Hematopoietic multipotent progenitor cell treated with erythropoietin and hydrocortisone succinate and interleukin-3 and kit ligand, for 15 days (in vitro differentiated cells): ENCODE measurements at regions not wholly inside any gene's neighbourhood (a gene's known extent, or its start where the extent isn't known, plus 50 kb on each side); places are given as distances from the start of the nearest gene placed in this dataset.

Experiments
- DNase-seq: peaks from one replicate; pipeline ENCODE4 v3.0.0-alpha.2; 2015; ENCODE audit warnings: low spot score

DNA sequence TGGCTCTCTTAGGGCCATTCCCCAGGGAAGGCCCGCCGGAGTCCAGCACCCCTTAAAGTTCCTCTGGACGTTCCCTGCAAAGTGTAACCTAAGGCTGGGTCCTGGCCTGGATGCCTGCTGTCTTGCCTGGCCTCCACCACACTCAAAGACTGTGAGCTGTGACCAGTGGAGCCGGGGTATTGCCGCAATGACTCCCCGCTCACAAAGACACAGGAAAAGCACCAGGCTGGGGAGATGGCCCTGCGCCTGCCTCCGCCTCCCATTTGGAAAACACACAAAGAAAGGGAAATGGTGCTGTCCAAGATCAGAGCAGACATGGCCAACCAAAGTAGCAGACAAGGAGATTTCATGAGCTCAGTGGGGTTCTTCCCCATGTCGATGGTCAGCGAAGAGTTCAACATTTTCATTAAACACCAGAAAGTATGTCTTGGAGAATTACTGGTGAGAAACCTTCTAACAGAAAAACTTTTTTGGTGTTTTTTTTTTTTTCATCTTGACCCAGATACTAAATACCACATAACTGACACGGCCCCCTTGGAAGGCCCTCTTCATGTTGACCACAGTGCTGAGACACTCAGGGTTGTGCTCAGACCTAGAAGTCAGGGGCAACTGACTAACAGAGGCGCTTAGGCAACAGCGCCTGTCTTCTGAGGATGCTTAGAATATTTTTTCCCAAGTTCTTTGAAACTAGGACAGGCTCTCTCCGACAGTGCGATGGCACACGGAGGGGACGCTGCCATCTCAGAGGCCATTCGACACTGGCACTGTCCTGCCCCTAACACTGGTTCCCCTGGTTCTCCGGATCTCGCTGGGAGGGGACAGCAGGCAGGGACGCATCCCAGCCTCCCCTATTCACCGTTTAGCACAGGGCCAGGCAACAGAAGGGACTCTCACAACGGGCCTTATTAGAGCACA is 226.4 kb upstream of the ID2 start:
- DNase-seq: no peak

DNA sequence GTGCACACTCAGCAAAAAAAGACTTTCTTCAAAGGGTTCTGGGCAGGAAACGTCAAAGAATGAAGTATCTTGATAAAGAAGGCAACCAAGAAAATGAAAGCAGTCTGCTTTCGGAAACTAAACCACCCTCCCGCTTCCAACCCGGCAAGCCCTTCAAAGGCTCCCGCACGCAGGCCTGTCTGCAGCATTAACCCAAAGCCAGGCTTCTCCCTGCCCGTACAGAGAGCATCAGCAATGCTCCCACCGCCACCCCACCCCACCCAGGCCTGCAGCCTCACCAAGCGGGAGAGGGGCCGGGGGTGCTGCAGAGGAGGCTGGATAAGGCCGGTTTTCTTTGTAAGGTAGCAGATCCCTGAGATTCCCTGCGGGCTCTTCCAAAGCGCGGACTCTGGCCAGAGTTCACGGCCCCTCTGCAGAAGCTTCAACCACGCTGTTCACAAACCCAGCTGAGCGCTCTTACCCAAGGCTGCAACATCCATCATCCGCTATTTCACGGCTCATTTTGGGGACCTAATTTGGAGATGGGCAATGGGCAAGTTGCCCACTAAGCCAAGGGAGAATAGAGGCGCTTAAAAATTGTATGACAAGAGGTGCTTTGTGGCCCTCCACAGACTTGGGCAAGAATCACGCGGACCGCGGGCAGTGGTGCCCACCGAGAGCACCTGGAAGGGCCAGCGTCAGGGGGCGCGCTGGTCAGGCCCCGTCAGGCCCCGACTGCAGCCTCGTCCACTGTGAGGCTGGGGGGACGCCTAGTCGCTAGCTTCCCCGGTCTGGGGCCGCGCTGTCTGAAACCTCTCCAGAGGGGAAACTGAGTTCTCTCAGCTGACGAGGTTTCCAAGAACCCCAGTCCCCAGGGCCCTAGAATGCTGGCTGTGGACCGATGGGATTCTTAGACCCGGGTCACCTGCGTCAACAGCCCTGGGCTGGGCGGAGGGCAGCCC is 225.4 kb upstream of the ID2 start:
- no peak for DNase-seq

DNA sequence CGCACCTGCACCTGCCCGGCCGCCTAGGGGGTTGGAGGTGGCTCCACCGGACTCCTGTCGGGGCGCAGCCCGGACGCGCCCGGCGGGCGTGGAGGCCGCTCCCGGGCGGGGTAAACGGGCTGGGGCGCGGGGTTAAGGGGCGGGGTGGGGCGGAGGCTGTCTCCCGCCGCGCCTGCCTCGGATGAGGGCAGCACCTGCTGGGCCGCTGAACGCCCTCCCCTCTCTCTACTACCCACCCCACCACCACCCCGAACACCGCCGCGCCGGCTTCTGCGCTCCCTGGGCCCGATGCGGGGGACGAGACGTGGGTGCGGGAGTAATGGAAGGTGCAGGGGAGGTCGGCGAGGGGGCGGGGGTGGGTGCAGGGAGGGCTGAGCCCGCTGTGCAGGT is 224.8 kb upstream of the ID2 start:
- no peak for DNase-seq

DNA sequence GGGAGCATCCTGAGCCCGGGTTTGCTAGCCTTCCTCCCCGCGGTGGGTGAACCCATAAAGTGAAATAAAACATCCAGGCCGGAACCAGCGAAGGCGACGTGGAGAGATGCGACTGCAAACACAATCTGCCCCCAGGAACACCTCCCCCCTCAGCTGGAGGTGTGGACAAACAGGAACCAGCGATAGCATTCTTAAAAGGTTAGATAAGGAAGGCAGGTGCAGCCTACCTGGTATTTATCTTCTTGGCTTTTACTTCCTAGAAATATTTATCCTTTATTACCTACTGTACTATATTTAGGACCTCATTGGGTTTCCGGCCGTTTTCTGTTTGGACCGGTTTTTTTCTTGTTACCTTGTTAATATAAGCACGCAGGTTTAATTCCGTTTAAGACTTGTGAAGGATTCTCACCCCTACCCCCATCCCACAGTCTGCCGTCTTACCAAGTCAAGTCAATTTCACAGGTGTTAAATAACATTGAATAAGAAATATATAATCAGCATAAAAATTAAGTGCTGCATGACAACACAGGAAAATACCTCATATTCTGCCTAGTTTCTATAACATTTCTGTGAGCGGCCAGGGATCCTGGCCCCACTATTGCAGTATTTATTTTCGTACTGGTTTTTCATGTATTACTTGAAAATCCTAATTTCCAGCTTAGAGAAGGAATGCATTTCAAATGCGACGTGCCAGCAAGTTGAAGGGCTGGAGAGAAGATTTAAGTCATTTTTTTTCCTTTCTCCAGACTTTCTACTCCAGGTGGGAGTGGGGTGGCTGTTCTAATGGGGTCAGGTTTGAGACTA is 224.0 kb upstream of the ID2 start:
- no peak for DNase-seq

DNA sequence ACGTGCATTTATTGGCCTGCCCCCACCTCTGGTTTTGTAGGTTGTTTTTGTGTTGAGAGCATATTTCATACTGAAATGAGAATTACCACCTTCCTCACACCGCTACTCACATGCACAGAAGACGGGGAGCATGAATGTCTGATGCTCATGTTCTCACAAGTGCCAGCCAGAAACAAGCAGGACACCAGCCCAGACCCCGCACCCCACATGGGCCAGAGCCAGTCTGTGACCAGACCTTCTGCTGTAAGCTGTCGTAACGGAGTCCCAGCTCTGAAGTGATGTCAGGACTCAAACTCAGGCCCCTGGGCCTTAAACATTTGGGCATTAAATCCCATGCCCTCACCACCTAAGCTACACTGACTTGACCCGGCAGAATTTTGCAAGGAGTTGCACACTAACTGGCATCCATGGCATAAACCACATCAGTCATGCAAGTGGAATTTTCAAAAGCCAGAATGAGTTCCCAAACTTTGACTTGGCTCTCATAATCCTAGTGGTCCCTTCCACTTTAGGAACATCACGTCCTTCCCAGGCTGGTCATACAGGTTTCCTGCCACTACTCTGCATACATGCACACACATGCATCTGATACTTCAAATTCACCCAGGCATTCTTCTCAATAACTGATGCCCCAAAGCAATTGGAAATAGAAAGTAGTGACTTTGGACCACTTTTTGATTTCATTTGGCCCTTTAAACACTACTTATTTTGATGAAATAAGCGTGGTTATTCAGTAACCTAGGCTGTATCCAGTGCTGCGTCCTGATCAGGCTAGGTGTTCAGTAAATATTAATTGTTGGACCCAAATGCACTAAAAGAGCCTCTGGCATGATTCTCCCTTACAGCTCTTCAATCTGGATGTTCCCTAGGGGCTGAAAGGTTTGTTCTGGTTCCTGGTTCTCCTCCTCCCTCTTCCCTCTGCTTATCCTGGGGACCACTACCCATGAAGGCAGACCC is 223.1 kb upstream of the ID2 start:
- no peak for DNase-seq

DNA sequence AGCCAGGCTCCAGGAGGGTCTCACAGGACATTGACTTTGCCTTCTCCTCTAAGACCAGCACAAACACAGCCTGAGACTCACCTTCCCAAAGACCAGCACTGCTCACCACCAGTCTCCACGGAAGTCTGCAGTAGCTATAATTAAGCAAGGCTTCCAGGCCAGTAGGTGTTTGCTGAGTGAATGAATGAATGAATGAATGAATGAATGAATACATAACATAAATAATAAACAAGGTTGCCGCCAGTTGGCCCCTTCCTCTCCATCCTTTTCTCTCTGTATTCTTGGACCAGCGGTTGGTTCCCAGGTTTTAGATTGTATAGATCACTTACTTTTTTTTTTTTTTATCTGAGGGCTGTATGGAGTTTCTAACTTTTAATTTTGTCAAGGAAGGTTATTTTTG is 222.4 kb upstream of the ID2 start:
- no peak for DNase-seq

DNA sequence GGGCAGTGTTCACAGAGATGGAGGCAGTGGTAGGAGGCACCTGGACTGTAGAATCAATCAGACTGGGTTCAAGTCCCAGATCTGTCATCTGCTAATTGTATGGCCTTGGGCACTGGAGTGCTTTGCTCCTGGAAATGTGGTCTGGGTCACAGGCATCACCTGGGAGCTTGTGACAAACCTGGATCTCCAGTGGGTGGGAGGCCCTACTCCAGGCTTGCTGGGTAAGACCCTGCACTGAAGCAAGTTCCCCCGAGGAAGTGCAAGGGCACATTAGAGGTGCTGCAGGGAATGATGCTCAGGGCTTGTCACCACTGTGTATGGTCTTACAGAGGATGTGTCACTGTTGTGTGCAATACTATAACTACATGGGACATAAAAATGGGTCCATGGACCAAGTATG is 220.5 kb upstream of the ID2 start:
- DNase-seq: no peak

DNA sequence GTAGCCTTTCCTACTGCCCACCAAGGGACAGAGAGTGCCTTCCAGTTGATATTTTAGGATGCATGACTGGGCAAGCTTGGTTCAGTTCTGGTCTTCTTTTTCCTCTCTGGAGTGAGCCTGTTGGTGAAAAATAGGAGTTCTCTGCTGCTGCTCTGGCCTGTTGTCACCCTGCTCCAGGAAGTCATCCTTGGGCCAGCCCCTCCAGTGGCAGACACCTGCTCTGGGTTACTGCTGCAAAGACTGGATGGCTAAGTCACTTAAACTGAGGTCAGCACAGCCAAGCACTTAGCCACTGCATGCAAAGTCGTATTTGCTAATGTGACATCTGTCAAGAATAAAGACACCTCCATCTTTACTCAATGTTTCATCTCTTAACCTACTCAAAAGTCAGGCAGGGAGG is 219.6 kb upstream of the ID2 start:
- DNase-seq: no peak

DNA sequence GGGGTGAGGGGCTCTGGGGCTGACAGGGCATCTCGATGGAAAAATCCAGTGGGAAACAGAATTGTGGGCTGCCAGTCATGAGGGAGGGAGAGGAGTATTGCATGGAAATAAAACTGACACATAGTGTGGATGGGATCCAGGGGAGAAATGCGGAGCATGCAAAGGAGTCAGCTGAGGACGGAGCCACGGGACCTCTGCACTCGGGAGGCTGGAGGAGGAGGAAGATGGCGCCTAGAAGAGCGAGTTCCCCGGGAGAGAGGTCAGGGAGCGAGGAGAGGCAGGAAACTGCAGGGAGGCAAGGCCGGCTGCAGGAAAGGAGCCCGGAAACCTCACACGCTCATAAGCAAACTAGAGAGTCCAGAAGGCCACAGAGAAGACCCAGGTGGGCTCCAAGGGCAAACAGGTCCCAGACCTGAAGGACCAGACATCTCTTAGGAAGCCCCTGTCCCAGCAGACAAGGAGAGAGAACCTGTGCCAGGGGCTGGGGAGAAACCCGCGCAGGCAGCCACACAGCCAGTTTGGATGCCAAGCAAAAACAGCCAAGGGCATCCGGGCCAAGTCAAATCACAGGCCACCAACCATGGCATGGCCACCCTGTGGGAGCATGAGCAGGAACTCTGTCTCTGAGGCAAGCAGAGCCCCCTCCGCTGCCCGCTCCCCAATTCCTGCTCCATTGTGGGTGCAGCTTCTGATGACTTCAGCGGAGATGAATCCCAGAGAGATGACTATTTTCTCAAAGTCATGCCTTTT is 218.8 kb upstream of the ID2 start:
- DNase-seq: no peak

DNA sequence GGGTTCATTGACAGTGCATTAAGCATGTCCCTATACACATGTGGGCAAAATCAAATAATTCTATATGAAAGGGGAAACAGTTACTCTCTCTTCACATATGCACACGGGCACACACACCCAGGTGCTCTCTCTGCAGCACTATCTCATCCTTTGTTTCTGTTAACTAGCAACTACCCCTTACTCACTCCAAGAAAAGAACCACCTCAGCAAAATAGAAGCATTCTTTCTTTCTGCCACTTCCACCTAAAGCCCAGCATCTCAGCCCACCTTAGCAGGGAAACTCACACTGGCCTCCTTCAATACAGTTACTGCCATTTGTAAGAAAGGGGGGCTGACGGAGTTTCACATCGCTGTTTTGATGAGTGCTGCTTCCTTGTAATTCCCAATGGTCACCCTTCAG is 216.3 kb upstream of the ID2 start:
- DNase-seq: no peak

DNA sequence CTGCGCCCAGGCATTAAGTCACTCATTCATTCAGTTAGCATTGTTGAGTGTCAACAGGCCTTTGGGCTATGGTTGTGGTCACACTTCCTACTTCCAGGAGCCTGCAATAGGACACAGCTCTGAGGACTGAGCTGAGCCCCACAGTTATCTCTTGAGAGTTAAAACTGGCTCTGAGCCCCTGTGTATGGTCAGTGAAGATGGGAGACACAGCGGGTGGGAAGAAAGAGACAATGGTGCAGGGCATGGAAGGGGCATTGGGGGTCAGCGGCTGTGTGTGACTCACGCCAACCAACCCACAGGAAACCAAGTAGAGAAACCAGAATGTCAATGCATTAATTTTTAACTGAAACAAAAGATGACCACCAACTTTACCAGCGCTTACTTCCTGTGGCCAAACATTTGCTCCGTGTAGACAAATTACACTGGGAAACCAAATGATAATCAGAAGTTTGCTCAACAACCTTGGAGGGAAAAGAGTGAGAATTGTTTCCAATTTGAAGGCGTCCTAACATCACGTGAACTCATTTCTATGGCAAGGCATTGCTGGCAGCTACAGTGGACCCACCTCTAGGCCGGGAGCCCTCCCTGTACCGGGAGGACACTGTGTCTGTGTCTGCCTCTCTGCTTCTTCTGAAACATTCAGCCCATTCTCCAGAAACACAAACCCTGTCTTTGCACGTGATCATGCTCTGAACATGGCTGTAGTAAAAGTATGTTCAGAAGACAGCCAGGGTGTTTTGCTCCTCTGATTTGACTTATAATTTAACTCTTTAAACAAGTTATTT is 212.0 kb upstream of the ID2 start:
- DNase-seq: no peak

DNA sequence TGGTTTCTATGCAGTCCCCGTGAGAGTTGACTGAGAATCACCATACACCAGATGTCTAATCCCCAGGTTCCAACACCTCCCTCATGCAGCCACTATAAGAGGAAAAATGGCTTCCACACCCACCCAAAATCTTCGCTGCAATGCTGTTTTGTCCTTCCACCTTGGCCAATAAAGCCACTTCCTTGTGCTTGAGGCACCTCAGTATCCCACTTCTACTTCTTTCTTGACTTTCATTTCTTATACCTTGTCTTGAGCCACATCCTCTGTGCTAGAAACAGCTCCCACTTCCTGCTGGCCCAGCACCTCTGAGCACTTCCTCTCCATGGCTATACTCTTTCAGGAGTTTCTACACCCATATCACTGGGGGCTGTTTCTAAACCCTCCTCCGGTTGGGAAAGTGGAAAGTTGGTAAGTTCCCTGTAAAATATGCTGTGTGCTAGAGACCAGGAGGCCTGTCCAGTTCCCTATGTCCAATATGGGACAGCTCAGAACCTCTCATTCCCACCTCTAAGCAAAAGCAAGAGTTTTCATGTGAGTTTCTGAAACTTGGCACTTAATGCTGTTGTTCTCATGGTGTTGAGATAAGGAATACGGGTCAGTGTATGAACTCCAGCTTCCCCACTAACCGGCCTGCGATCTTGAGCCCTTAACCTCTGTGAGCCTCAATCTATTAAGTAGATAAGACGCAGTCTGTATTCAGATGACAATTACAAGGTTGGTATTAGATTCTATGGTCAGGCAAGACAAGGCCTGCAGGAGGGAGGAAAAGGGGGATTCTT is 209.1 kb upstream of the ID2 start:
- DNase-seq: no peak

DNA sequence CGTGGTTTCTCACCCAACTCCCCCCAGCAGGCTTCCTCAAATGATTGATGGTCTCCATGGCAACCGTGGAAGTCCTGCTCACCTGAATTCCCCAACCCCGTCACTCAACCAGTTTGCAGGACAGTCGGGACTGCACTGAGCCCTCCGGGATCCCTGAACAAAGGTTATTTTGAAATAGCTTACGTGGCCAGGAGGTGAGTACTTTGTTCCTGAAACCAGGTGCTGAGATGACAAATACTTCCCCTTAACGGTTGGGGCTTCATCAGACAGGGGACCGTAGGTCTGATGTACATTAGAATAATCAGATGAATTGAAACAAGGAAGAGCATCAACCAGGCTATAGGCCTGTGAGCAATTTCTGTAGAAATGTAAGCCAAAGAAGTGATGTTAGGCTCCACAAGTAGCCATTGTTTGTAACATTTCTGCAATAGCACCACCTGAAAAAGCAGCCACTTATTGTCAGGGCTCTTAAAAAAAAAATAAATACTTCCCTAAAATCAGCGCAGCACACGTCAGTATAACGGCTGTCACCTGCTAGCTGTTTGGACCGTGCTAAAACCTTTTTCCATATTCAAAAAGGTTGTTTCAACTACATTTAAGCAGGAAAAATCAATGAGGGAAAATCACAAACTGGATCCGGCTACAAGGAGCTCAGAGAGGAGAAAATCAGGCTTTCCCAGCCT is 206.4 kb upstream of the ID2 start:
- DNase-seq: no peak

DNA sequence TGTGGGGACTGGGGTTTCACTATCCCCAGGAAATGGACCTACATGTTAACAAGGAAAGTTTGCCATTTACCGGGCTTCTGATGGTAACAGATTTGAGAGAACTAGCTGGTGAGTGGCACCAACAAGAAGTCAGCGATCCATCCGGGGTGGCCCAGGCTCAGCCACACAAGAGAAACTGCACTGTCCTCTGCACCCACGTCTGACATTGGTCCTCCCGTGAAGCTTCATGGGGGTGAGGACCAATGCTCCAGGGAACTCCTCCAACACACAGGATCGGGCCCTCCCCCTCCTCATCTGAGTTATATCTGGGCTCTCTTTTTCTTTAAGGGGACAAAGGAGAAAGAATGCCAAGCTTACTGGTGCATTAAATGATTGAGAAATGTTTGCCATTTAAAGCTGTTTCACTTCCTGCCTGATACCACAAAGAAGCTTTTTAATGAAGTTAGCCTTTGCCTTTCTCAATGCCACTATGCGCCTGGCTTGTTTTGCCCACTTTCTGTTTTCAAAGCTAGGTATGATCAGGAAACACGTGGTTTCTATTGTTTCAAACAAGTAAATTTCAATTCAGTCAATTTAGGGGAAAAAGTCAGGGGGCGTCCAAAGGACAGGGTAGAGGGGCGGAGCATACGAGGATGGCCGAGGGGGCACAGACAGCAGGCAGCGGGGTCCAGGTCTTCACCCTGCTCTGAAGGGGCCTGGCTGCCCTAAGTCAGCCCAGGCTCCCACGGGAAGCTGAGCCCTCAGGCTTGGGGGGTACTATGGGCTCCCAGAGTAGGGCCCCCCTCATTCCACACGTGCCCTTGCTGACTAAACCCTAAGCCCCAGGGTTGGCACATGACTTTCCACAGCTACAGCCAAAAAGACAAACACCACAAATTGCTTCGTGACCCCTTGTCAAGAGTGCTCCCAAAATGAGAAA is 204.0 kb upstream of the ID2 start:
- DNase-seq: no peak

DNA sequence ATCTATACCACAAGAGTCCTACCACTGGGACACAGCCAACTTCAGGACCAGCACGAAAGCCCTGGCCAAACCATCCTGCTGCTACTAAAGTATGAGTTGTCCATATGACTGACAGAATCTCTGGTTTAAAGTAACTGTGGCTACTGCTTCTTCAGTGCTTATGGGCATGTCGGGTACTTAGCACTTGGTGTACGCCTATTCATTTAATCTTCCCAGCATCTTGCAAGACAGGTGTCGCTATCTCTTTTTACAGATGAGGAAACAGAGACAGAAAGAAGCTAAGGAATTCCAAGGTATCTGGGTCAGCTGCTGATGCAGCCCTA is 203.4 kb upstream of the ID2 start:
- no peak for DNase-seq

DNA sequence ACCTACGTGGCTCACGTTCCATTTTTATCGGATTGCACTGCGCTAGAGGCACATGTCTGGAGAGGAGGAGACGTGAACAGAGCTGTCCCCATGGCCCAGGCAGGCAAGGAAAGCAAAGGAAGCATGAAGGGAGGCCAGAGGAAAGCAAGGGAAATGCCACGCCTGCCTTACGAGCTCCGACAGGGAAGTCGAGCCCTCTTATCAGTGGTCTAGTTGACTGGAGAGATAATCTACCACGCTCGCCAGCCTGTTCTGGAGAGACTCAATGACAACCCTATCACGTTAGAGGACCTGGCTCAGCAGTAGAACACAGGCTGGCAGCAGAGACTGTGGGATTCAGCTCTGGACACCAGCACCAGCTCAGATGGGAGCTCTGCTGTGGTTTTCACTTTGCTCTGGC is 202.6 kb upstream of the ID2 start:
- no peak for DNase-seq

DNA sequence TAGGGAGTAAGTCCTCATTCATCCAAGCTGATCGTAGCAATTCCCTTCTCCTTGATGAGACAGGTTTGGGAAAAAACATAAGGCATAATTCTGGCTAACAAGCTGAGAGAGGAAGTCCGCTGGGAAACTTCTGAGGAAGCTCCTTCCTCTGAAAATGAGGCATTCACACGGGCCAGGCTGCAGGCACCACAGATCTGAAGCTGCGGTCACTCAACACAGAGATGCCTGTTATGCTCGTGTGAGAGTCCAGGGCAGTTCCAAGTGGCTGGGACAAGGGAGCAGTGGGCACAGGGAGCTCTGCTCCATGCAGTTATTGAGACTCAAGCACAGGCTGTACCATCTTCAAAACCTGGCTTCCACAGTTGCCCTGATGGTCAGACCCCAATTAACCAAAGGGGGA is 200.9 kb upstream of the ID2 start:
- DNase-seq: no peak
